Activated T-helper 9 cell treated with anti-CD3 and anti-CD28 coated beads, Interleukin-2, amount 50 U/mL, for 16 hours (primary cell): ENCODE measurements at regions not wholly inside any gene's neighbourhood (a gene's known extent, or its start where the extent isn't known, plus 50 kb on each side); places are given as distances from the start of the nearest gene placed in this dataset.
"Not testable (repeated sequence)": the region's sequence is repeated elsewhere in the genome, so short reads cannot be mapped to it uniquely, and the experiment has no call there.

Experiments used
- DNase-seq: peaks from one replicate; pipeline ENCODE4 v3.0.0-alpha.2; 2020; ENCODE audit warnings: low read depth

GRCh38 chr13:87094646-87095045 is 576.5 kb upstream of the SLITRK5 start:
- no peak for DNase-seq

GRCh38 chr13:87100431-87100830 is 570.7 kb upstream of the SLITRK5 start:
- no peak for DNase-seq

GRCh38 chr13:87107651-87108050 is 563.5 kb upstream of the SLITRK5 start:
- no peak for DNase-seq

GRCh38 chr13:87120476-87120875 is 550.7 kb upstream of the SLITRK5 start:
- no peak for DNase-seq

- no peak for DNase-seq
These were observed 548.6 kb upstream of the SLITRK5 start for GRCh38 chr13:87122551-87122950.

- DNase-seq, result no peak
These were observed 547.0 kb upstream of the SLITRK5 start for GRCh38 chr13:87123987-87124784.

- DNase-seq, result no peak
These were observed 546.4 kb upstream of the SLITRK5 start for GRCh38 chr13:87124785-87125074.

GRCh38 chr13:87128036-87128435 is 543.1 kb upstream of the SLITRK5 start:
- DNase-seq, result no peak

GRCh38 chr13:87128491-87128890 is 542.7 kb upstream of the SLITRK5 start:
- DNase-seq, result no peak

GRCh38 chr13:87129602-87130300 is 541.4 kb upstream of the SLITRK5 start:
- DNase-seq, result no peak

GRCh38 chr13:87130423-87130822 is 540.7 kb upstream of the SLITRK5 start:
- no peak for DNase-seq

- DNase-seq, result no peak
These were observed 539.6 kb upstream of the SLITRK5 start for GRCh38 chr13:87131611-87132010.

- no peak for DNase-seq
These were observed 532.3 kb upstream of the SLITRK5 start for GRCh38 chr13:87138866-87139265.

GRCh38 chr13:87147076-87147475 is 524.1 kb upstream of the SLITRK5 start:
- no peak for DNase-seq

- no peak for DNase-seq
These were observed 517.8 kb upstream of the SLITRK5 start for GRCh38 chr13:87153371-87153770.

GRCh38 chr13:87166348-87166747 is 504.8 kb upstream of the SLITRK5 start:
- no peak for DNase-seq

- DNase-seq, result no peak
These were observed 502.8 kb upstream of the SLITRK5 start for GRCh38 chr13:87168390-87168789.

GRCh38 chr13:87169337-87169736 is 501.8 kb upstream of the SLITRK5 start:
- no peak for DNase-seq

- no peak for DNase-seq
These were observed 498.9 kb upstream of the SLITRK5 start for GRCh38 chr13:87172166-87172835.

- not testable (repeated sequence) for DNase-seq
These were observed 486.0 kb upstream of the SLITRK5 start for GRCh38 chr13:87185138-87185537.

- not testable (repeated sequence) for DNase-seq
These were observed 484.5 kb upstream of the SLITRK5 start for GRCh38 chr13:87186647-87187046.

- DNase-seq, result not testable (repeated sequence)
These were observed 479.7 kb upstream of the SLITRK5 start for GRCh38 chr13:87191485-87191884.

GRCh38 chr13:87198371-87198770 is 472.8 kb upstream of the SLITRK5 start:
- no peak for DNase-seq
